IMR-90 (cell line): ENCODE measurements at regions not wholly inside any gene's neighbourhood (a gene's known extent, or its start where the extent isn't known, plus 50 kb on each side); places are given as distances from the start of the nearest gene placed in this dataset.

Experiments
- ATAC-seq: fragments of 200-7000 bp; cut with Tn5 transposase; 2 replicates; pipeline ENCODE4 v1.9.1; 2020; ENCODE audit warnings: low read depth, mild to moderate bottlenecking, moderate library complexity
- BruUV-seq: library from RNA; stranded (reverse); fragments of 400-500 nt; replicated peaks from 2 replicates; lab custom pipeline; 2021; lab: Mats Ljungman, UMichigan
- CTCF ChIA-PET: fragments of 300-600 bp; formaldehyde crosslinking; extraction: SDS; loops from one replicate; lab custom pipeline; 2021; ENCODE audit warnings: antibody characterized with exemption; lab: Yijun Ruan, JAX
- POLR2A ChIA-PET: fragments of 300-600 bp; sonication (Branson Sonifier 250); formaldehyde crosslinking; loops from one replicate; lab custom pipeline; 2022; ENCODE audit warnings: antibody characterized with exemption; ENCODE audit not compliant: unreplicated experiment; lab: Charles Lee
- DNase-seq: peaks from one replicate; pipeline ENCODE4 v3.0.0; 2013
- H2AFZ ChIP-seq: replicated peaks from 2 replicates; pipeline ENCODE3; 2013; ENCODE audit warnings: low read length, mild to moderate bottlenecking; ENCODE audit not compliant: poor library complexity
- H2AK5ac ChIP-seq: 2 replicates; pipeline ENCODE4 v1.6.1; 2013; ENCODE audit warnings: low read depth, low read length, inconsistent platforms
- H2AK9ac ChIP-seq: replicated peaks from 2 replicates; pipeline ENCODE3; 2013; ENCODE audit warnings: mild to moderate bottlenecking, low read depth, low read length, moderate library complexity; ENCODE audit not compliant: poor library complexity
- H2BK120ac ChIP-seq: 2 replicates; pipeline ENCODE4 v1.6.1; 2013; ENCODE audit warnings: low read depth, low read length, inconsistent platforms
- H2BK15ac ChIP-seq: 3 replicates; pipeline ENCODE4 v1.6.1; 2013; ENCODE audit warnings: low read depth, low read length, inconsistent platforms
- H2BK20ac ChIP-seq: 2 replicates; pipeline ENCODE4 v1.6.1; 2013; ENCODE audit warnings: low read depth, mild to moderate bottlenecking, inconsistent platforms, low read length, moderate library complexity
- H2BK5ac ChIP-seq: 2 replicates; pipeline ENCODE4 v1.6.1; 2013; ENCODE audit warnings: mild to moderate bottlenecking, low read depth, low read length, inconsistent platforms; ENCODE audit not compliant: poor library complexity, severe bottlenecking
- H3K14ac ChIP-seq: replicated peaks from 2 replicates; pipeline ENCODE4 v1.6.1; 2013; ENCODE audit warnings: low read depth, low read length, inconsistent platforms
- H3K18ac ChIP-seq: 2 replicates; pipeline ENCODE4 v1.6.1; 2013; ENCODE audit warnings: low read depth, low read length, control low read depth
- H3K23ac ChIP-seq: 2 replicates; pipeline ENCODE4 v1.6.1; 2013; ENCODE audit warnings: low read depth, low read length, inconsistent platforms
- H3K27ac ChIP-seq: 2 replicates; pipeline ENCODE4 v1.5.1; 2013; ENCODE audit warnings: mild to moderate bottlenecking, control low read depth, low read length; ENCODE audit not compliant: insufficient read depth
- H3K27me3 ChIP-seq: 2 replicates; pipeline ENCODE4 v1.6.1; 2013; ENCODE audit warnings: low read length; ENCODE audit not compliant: control insufficient read depth, insufficient read depth
- H3K36me3 ChIP-seq: 2 replicates; pipeline ENCODE4 v1.6.1; 2013; ENCODE audit warnings: low read length, mixed read lengths; ENCODE audit not compliant: control insufficient read depth, insufficient read depth
- H3K4ac ChIP-seq: 2 replicates; pipeline ENCODE4 v1.6.1; 2013; ENCODE audit warnings: low read depth, low read length, inconsistent platforms
- H3K4me1 ChIP-seq: 2 replicates; pipeline ENCODE4 v1.6.1; 2013; ENCODE audit warnings: low read length, mixed read lengths; ENCODE audit not compliant: control insufficient read depth, insufficient read depth
- H3K4me2 ChIP-seq: 2 replicates; pipeline ENCODE4 v1.6.1; 2013; ENCODE audit warnings: low read depth, mild to moderate bottlenecking, control low read depth, low read length, moderate library complexity
- H3K4me3 ChIP-seq: 2 replicates; pipeline ENCODE4 v1.5.1; 2013; ENCODE audit warnings: low read depth, mild to moderate bottlenecking, control low read depth, low read length, moderate library complexity; ENCODE audit not compliant: insufficient read depth
- H3K56ac ChIP-seq: 2 replicates; pipeline ENCODE4 v1.6.1; 2013; ENCODE audit warnings: low read length, inconsistent platforms; ENCODE audit not compliant: insufficient read depth; ENCODE audit errors: extremely low read depth
- H3K79me1 ChIP-seq, 2 experiments: 2 replicates each; pipeline ENCODE4 v1.6.1; 2013; ENCODE audit warnings: low read length in 2 of 2, inconsistent platforms in 1 of 2, low read depth in 1 of 2
- H3K9ac ChIP-seq: 2 replicates; pipeline ENCODE4 v1.6.1; 2013; ENCODE audit warnings: low read depth, low read length, control low read depth
- H3K9me1 ChIP-seq: 2 replicates; pipeline ENCODE4 v1.6.1; 2013; ENCODE audit warnings: low read length, inconsistent platforms; ENCODE audit not compliant: insufficient read depth
- H3K9me3 ChIP-seq: 2 replicates; pipeline ENCODE4 v1.6.1; 2013; ENCODE audit warnings: low read length; ENCODE audit not compliant: control insufficient read depth, insufficient read depth
- H4K20me1 ChIP-seq: 2 replicates; pipeline ENCODE4 v1.6.1; 2013; ENCODE audit warnings: low read length, inconsistent platforms; ENCODE audit not compliant: insufficient read depth
- H4K5ac ChIP-seq: 2 replicates; pipeline ENCODE4 v1.6.1; 2013; ENCODE audit warnings: mild to moderate bottlenecking, low read depth, low read length, control low read depth
- H4K8ac ChIP-seq, 2 experiments: 2 replicates each; pipeline ENCODE4 v1.6.1; 2013; ENCODE audit warnings: low read depth in 2 of 2, low read length in 2 of 2, control low read depth in 1 of 2, inconsistent platforms in 1 of 2
- H4K91ac ChIP-seq: 2 replicates; pipeline ENCODE4 v1.6.1; 2013; ENCODE audit warnings: low read depth, low read length, inconsistent platforms; ENCODE audit not compliant: insufficient read depth
- BHLHE40 ChIP-seq: fragments of 150-350 bp; IDR thresholded peaks from 2 replicates; pipeline ENCODE4 v1.6.1; 2016; ENCODE audit warnings: mild to moderate bottlenecking, low read depth, low read length
- CEBPB ChIP-seq: IDR thresholded peaks from 2 replicates; pipeline ENCODE4 v1.6.1; 2012; ENCODE audit warnings: low read depth, low read length, improper control_type of control experiment
- CHD1 ChIP-seq: IDR thresholded peaks from 2 replicates; pipeline ENCODE4 v1.6.1; 2012; ENCODE audit warnings: low read depth, low read length, improper control_type of control experiment
- FOS ChIP-seq: fragments of 150-350 bp; IDR thresholded peaks from 2 replicates; pipeline ENCODE4 v1.6.1; 2016; ENCODE audit warnings: low read depth, low read length
- MAFK ChIP-seq: IDR thresholded peaks from 2 replicates; pipeline ENCODE4 v1.6.1; 2012; ENCODE audit warnings: low read depth, low read length, improper control_type of control experiment
- MAZ ChIP-seq: IDR thresholded peaks from 2 replicates; pipeline ENCODE4 v1.6.1; 2012; ENCODE audit warnings: low read depth, mild to moderate bottlenecking, low read length, improper control_type of control experiment, moderate library complexity, borderline replicate concordance
- MXI1 ChIP-seq: IDR thresholded peaks from 2 replicates; pipeline ENCODE4 v1.6.1; 2012; ENCODE audit warnings: low read depth, mild to moderate bottlenecking, low read length, moderate library complexity, borderline replicate concordance
- NFE2L2 ChIP-seq: fragments of 150-350 bp; IDR thresholded peaks from 2 replicates; pipeline ENCODE4 v1.6.1; 2016; ENCODE audit warnings: low read depth, mild to moderate bottlenecking, low read length
- POLR2A ChIP-seq: IDR thresholded peaks from 2 replicates; pipeline ENCODE4 v1.6.1; 2012; ENCODE audit warnings: mild to moderate bottlenecking, low read depth, low read length
- RAD21 ChIP-seq: IDR thresholded peaks from 2 replicates; pipeline ENCODE4 v1.6.1; 2012; ENCODE audit warnings: low read length, improper control_type of control experiment
- RCOR1 ChIP-seq: IDR thresholded peaks from 2 replicates; pipeline ENCODE4 v1.6.1; 2012; ENCODE audit warnings: mild to moderate bottlenecking, low read length, improper control_type of control experiment; ENCODE audit not compliant: insufficient replicate concordance
- RFX5 ChIP-seq: IDR thresholded peaks from 2 replicates; pipeline ENCODE4 v1.8.0; 2012; ENCODE audit warnings: low read depth, mild to moderate bottlenecking, low read length, moderate library complexity
- SMC3 ChIP-seq: fragments of 150-350 bp; IDR thresholded peaks from 2 replicates; pipeline ENCODE4 v1.6.1; 2016; ENCODE audit warnings: low read depth, mild to moderate bottlenecking, antibody characterized with exemption, low read length, moderate library complexity
- WGBS, 2 experiments: methylation state at CpG; one replicate each; pipeline versions ENCODE4 v1.1.5 to v1.1.7; 2013; ENCODE audit warnings: missing lambda C conversion rate in 2 of 2; ENCODE audit not compliant: insufficient read length in 1 of 2; ENCODE audit errors: extremely low coverage in 2 of 2; 5-methylcytosine and 5-hydroxymethylcytosine counted together
- dilution Hi-C: fragments of 300-500 bp; cut with HindIII; formaldehyde crosslinking; loops from one replicate; pipeline ENCODE4 v1.14.3; 2018; ENCODE audit warnings: low sequenced_read_pairs; ENCODE audit not compliant: unreplicated experiment
- in situ Hi-C: fragments of 300-500 bp; cut with MboI; formaldehyde crosslinking; loops from 3 replicates; pipeline ENCODE4 v1.14.3; 2019; ENCODE audit warnings: low sequenced_read_pairs, inconsistent platforms, mixed read lengths
- intact Hi-C: fragments of 100-400 bp; cut with micrococcal nuclease; formaldehyde crosslinking; loops from 2 replicates; pipeline ENCODE4 v1.10.0; 2022
- TF ChIP-seq, protein P1 (sequence below): fragments of 150-350 bp; IDR thresholded peaks from 2 replicates; pipeline ENCODE4 v1.6.1; 2016; ENCODE audit warnings: low read depth, mild to moderate bottlenecking, low read length, moderate library complexity, borderline replicate concordance
- TF ChIP-seq, protein P2 (sequence below): conservative IDR thresholded peaks from 2 replicates; pipeline ENCODE4 v1.5.1; 2012; ENCODE audit warnings: mild to moderate bottlenecking, low read depth, low read length, improper control_type of control experiment
- TF ChIP-seq, protein P3 (sequence below): fragments of 150-350 bp; IDR thresholded peaks from 2 replicates; pipeline ENCODE4 v1.6.1; 2017; ENCODE audit warnings: mild to moderate bottlenecking, antibody characterized with exemption, low read length, low read depth

DNA sequence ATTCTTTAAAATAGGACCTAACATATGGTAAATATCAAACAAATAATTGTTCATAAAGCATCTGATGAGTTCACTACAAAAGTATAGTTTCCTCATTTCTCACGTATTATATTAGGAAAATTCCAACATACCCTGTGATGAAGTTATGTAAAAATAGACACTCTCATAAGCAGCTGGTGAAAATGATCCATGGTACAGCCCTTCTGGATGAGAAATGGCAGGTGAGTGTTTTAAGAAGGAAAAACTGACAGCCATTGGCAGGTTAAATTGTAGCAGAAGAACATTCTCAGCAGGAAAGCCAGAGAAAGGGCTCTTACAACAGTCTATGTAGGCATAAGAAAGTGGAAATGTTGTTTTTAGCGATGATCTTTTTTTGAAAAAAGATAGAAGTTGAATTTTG lies 706.5 kb upstream of the FSHR start:
- Histone ChIP-seq H2BK15ac (no peak overlapping the region), H4K5ac (no peak overlapping the region), H4K8ac (no peak overlapping the region), H2AK9ac (no peak overlapping the region), H3K36me3 (no peaks in the 10 kb centered on the region), H2BK20ac (no peak overlapping the region), H2BK120ac (no peak overlapping the region), H2AFZ (no peak overlapping the region), H3K56ac (no peak overlapping the region), H2BK5ac (no peak overlapping the region), H3K9me3 (peaks cover 5% of the 10 kb centered on the region), H3K4me3 (no peak overlapping the region), H2AK5ac (no peak overlapping the region), H3K79me1 (no peaks in the 10 kb centered on the region), H4K91ac (no peak overlapping the region), H3K9ac (no peak overlapping the region), H4K20me1 (no peaks in the 10 kb centered on the region), H3K9me1 (no peaks in the 10 kb centered on the region), H3K27me3 (no peaks in the 10 kb centered on the region), H3K14ac (no peak overlapping the region), H3K4me1 (no peaks in the 10 kb centered on the region), H3K27ac (no peak overlapping the region), H3K4me2 (no peak overlapping the region), H3K18ac (no peak overlapping the region), H3K23ac (no peak overlapping the region), H3K4ac (no peak overlapping the region)
- DNase-seq (no peak), ATAC-seq (no peak)
- WGBS, 2 experiments, result 33 to 100% methylated on average over 1 of the region's 2 CpGs
- no TSS peak for BruUV-seq
- dilution Hi-C loops (no loop called here), intact Hi-C loops (no loop called here), in situ Hi-C loops (no loop called here)
- CTCF ChIA-PET, result no interaction called here
- TF ChIP-seq CHD1, result no peak
- no peak for TF ChIP-seq SMC3
- TF ChIP-seq MXI1, result no peak
- TF ChIP-seq, protein P1, sequence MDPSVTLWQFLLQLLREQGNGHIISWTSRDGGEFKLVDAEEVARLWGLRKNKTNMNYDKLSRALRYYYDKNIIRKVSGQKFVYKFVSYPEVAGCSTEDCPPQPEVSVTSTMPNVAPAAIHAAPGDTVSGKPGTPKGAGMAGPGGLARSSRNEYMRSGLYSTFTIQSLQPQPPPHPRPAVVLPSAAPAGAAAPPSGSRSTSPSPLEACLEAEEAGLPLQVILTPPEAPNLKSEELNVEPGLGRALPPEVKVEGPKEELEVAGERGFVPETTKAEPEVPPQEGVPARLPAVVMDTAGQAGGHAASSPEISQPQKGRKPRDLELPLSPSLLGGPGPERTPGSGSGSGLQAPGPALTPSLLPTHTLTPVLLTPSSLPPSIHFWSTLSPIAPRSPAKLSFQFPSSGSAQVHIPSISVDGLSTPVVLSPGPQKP, result no peak
- TF ChIP-seq CEBPB, result no peak
- TF ChIP-seq POLR2A, result no peak
- TF ChIP-seq MAZ, result no peak
- TF ChIP-seq, protein P2, sequence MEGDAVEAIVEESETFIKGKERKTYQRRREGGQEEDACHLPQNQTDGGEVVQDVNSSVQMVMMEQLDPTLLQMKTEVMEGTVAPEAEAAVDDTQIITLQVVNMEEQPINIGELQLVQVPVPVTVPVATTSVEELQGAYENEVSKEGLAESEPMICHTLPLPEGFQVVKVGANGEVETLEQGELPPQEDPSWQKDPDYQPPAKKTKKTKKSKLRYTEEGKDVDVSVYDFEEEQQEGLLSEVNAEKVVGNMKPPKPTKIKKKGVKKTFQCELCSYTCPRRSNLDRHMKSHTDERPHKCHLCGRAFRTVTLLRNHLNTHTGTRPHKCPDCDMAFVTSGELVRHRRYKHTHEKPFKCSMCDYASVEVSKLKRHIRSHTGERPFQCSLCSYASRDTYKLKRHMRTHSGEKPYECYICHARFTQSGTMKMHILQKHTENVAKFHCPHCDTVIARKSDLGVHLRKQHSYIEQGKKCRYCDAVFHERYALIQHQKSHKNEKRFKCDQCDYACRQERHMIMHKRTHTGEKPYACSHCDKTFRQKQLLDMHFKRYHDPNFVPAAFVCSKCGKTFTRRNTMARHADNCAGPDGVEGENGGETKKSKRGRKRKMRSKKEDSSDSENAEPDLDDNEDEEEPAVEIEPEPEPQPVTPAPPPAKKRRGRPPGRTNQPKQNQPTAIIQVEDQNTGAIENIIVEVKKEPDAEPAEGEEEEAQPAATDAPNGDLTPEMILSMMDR, result no peak
- no peak for TF ChIP-seq BHLHE40
- no peak for TF ChIP-seq RCOR1
- TF ChIP-seq RFX5, result no peak
- TF ChIP-seq, protein P3, sequence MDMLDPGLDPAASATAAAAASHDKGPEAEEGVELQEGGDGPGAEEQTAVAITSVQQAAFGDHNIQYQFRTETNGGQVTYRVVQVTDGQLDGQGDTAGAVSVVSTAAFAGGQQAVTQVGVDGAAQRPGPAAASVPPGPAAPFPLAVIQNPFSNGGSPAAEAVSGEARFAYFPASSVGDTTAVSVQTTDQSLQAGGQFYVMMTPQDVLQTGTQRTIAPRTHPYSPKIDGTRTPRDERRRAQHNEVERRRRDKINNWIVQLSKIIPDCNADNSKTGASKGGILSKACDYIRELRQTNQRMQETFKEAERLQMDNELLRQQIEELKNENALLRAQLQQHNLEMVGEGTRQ, result no peak
- no peak for TF ChIP-seq MAFK
- TF ChIP-seq FOS, result no peak
- TF ChIP-seq RAD21, result no peak
- no peak for TF ChIP-seq NFE2L2
- POLR2A ChIA-PET, result no interaction called here
